ENCODE measurements at regions not wholly inside any gene's neighbourhood (a gene's known extent, or its start where the extent isn't known, plus 50 kb on each side); places are given as distances from the start of the nearest gene placed in this dataset.
A peak's percentile ranks its signal among the peaks of the same experiment; 100 is the strongest.

DNA sequence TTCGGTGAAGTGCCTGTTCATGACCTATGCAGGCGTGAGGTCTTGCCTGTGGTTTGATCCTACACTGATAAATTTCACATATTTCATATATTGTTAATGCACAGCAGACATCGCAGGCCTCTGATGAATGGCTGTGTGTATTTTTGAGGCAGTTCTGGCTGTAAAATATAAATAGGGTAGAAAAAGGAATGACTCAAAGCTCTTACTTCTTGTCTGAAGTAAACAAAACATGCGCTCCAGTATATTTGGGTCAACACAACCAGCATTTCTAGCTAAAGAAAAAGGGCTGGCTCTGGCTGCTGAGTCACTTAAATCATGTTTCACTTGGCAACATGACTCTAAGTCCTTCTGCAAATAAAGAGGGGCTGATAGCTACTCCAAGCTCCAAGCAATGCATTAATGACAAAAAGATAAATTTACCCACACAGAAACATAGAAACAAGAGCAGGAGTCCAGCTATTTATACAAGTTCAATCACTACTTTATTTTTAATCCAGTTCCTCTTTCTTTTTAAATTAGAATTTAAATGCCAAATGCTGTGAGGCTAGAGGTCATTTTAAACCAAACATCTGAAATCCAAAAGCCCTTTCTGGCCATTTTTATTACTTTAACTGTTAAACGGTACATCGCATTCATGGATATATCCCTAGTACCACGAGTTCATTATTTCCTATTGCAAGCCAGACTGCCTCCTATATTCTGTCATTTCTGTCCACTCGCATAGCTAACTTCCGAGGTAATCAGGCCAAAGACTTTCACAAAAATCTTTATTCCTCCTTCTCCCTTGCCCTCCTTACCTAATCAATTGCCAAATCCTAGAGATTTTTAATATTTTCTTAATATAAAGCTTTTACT, 54.3 kb upstream of the TMCC3 start:
- no peak for TF ChIP-seq CTCF (IDR thresholded peaks at IDR 0.05; ENCODE audit: extremely low read depth in 1 of 2, insufficient read depth in 1 of 2, low read depth in 1 of 2, low read length in 2 of 2)
- no peak for TF ChIP-seq MYC (IDR thresholded peaks at IDR 0.05; ENCODE audit: low read depth, low read length)
- no peak for TF ChIP-seq POLR2A (IDR thresholded peaks at IDR 0.05; ENCODE audit: low read depth, low read length)
- no peak for TF ChIP-seq POLR2AphosphoS5 (IDR thresholded peaks at IDR 0.05; ENCODE audit: insufficient read depth, low read depth, low read length)
- TF ChIP-seq EZH2 (IDR thresholded peaks at IDR 0.05; ENCODE audit: borderline replicate concordance, low read depth, low read length, severe bottlenecking): no peak
- peak; percentile 80 for TF ChIP-seq FOS (IDR thresholded peaks at IDR 0.05; ENCODE audit: borderline replicate concordance, insufficient read depth, low read length)
- peak; percentile 26 for TF ChIP-seq JUN (IDR thresholded peaks at IDR 0.05; ENCODE audit: borderline replicate concordance, insufficient read depth, insufficient read length, low read depth)
- TF ChIP-seq MAX (IDR thresholded peaks at IDR 0.05; ENCODE audit: insufficient read depth, insufficient read length): no peak
